H1 (cell line): ENCODE measurements at regions not wholly inside any gene's neighbourhood (a gene's known extent, or its start where the extent isn't known, plus 50 kb on each side); places are given as distances from the start of the nearest gene placed in this dataset.

Experiments
- BACH1 ChIP-seq: IDR thresholded peaks from 2 replicates; pipeline ENCODE4 v1.6.1; 2012; ENCODE audit warnings: low read length, improper control_type of control experiment
- EP300 ChIP-seq, 2 experiments: IDR thresholded peaks; 1 replicate in 1 of 2; 2 replicates in 1 of 2; pipeline ENCODE4 v1.6.1; 2011 to 2012; ENCODE audit warnings: low read depth in 2 of 2, low read length in 2 of 2, mild to moderate bottlenecking in 2 of 2, borderline replicate concordance in 1 of 2, inconsistent platforms in 1 of 2, moderate library complexity in 1 of 2
- HDAC6 ChIP-seq: IDR thresholded peaks from one replicate; pipeline ENCODE4 v1.7.1; 2012; ENCODE audit warnings: low read depth, mild to moderate bottlenecking, inconsistent platforms, low read length, moderate library complexity
- KDM4A ChIP-seq: IDR thresholded peaks from one replicate; pipeline ENCODE4 v1.7.1; 2012; ENCODE audit warnings: low read depth, mild to moderate bottlenecking, moderate library complexity, low read length, inconsistent platforms; ENCODE audit not compliant: severe bottlenecking
- NANOG ChIP-seq: IDR thresholded peaks from 2 replicates; pipeline ENCODE4 v1.6.1; 2011; ENCODE audit warnings: low read length, low read depth, mild to moderate bottlenecking, inconsistent platforms; ENCODE audit not compliant: insufficient read depth, poor library complexity, severe bottlenecking
- POLR2A ChIP-seq, 2 experiments: IDR thresholded peaks; 1 replicate in 1 of 2; 2 replicates in 1 of 2; pipeline ENCODE4 v1.6.1; 2011; ENCODE audit warnings: low read depth in 2 of 2, low read length in 2 of 2, mild to moderate bottlenecking in 2 of 2; ENCODE audit errors: control extremely low read depth in 1 of 2
- SIN3A ChIP-seq, 2 experiments: IDR thresholded peaks in 1 of 2; conservative IDR thresholded peaks in 1 of 2; 2 replicates each; pipeline ENCODE4 v1.6.1; 2011 to 2012; ENCODE audit warnings: low read length in 2 of 2, improper control_type of control experiment in 1 of 2, low read depth in 1 of 2, mild to moderate bottlenecking in 1 of 2
- SIRT6 ChIP-seq: IDR thresholded peaks from one replicate; pipeline ENCODE4 v1.7.1; 2012; ENCODE audit warnings: low read length, inconsistent platforms
- TEAD4 ChIP-seq: IDR thresholded peaks from 2 replicates; pipeline ENCODE4 v1.6.1; 2012; ENCODE audit warnings: low read depth, low read length, inconsistent platforms, mixed read lengths

GRCh38 chr9:3656224-3656623 is 130.4 kb upstream of the RFX3 start (continued):
- TF ChIP-seq EP300 (IDR thresholded peaks at IDR 0.05; ENCODE audit: borderline replicate concordance in 1 of 2, low read depth in 2 of 2, low read length in 2 of 2) (no peak), HDAC6 (no peak), SIRT6 (no peak), POLR2A (IDR thresholded peaks at IDR 0.05; ENCODE audit: control extremely low read depth in 1 of 2, low read depth in 2 of 2, low read length in 2 of 2) (no peak), NANOG (no peak), BACH1 (no peak), TEAD4 (no peak), KDM4A (no peak), SIN3A (conservative IDR thresholded peaks at IDR 0.05 in 1 of 2, IDR thresholded peaks at IDR 0.05 in 1 of 2; ENCODE audit: low read depth in 1 of 2, low read length in 2 of 2) (no peak)
